ENCODE measurements at regions not wholly inside any gene's neighbourhood (a gene's known extent, or its start where the extent isn't known, plus 50 kb on each side); places are given as distances from the start of the nearest gene placed in this dataset.

DNA sequence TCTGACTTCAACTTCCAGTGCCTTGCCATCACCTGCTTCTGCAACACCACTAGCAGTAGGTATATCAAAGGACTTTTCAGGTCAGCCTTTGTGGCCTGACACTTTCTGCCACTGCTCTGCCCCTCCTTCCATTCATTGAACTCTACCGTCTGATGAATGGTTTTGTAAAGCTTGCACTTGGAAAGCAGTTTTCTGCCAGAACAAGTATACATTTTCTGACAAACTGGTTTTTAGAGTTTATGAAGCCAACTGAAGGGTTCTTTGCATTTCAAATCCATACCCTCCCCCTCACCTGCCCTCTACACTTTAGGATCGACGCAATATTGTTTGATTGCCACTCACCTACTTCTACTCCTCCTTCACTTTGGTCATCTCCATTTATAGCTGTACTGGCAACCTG is 603.1 kb downstream of the HACE1 start:
- no peak overlapping the region for H3K9ac ChIP-seq (ENCODE audit: low read depth in 1 of 2, low read length in 2 of 2)
- no peaks in the 10 kb centered on the region for H3K27me3 ChIP-seq (ENCODE audit: control insufficient read depth in 4 of 4, insufficient read depth in 4 of 4, low read length in 3 of 4)
- 91% methylated on average over 3 of the region's 3 CpGs for WGBS
- no peaks in the 10 kb centered on the region for H3K4me1 ChIP-seq (ENCODE audit: control insufficient read depth in 4 of 4, insufficient read depth in 4 of 4, low read length in 3 of 4)
- no peak overlapping the region for H3K4me3 ChIP-seq (ENCODE audit: low read depth in 1 of 3, low read length in 3 of 3)
- no peaks in the 10 kb centered on the region for H3K9me3 ChIP-seq (ENCODE audit: control insufficient read depth in 4 of 4, low read length in 3 of 4)
- DNase-seq (ENCODE audit: low spot score), result no peak
- H3K27ac ChIP-seq (ENCODE audit: low read depth in 1 of 2, low read length in 2 of 2), result no peak overlapping the region
- TF ChIP-seq, protein P1, sequence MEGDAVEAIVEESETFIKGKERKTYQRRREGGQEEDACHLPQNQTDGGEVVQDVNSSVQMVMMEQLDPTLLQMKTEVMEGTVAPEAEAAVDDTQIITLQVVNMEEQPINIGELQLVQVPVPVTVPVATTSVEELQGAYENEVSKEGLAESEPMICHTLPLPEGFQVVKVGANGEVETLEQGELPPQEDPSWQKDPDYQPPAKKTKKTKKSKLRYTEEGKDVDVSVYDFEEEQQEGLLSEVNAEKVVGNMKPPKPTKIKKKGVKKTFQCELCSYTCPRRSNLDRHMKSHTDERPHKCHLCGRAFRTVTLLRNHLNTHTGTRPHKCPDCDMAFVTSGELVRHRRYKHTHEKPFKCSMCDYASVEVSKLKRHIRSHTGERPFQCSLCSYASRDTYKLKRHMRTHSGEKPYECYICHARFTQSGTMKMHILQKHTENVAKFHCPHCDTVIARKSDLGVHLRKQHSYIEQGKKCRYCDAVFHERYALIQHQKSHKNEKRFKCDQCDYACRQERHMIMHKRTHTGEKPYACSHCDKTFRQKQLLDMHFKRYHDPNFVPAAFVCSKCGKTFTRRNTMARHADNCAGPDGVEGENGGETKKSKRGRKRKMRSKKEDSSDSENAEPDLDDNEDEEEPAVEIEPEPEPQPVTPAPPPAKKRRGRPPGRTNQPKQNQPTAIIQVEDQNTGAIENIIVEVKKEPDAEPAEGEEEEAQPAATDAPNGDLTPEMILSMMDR (IDR thresholded peaks at IDR 0.05; ENCODE audit: low read depth, low read length, missing input control), result no peak
- H3K36me3 ChIP-seq (ENCODE audit: control insufficient read depth in 4 of 4, insufficient read depth in 3 of 4, low read depth in 1 of 4, low read length in 3 of 4), result no peaks in the 10 kb centered on the region

DNA sequence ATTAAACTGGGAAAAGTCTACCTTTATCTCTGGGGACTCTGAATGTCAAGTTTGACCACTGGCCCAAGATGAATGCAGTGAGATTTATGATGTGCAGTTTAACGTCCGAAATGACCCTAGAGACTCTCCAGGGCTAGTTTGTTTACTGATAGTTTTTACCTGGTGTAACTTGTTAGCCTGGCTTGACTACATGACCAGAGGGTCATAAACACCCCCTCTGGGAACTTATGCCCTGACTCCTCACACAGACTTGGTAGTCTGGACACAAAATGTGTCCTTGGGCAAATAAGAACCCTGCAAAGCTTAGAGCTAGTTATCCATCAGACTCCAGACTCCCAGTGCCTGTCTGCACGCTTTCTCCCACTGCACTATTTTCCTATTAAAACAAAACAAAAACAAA is 606.5 kb downstream of the HACE1 start:
- Histone ChIP-seq H3K36me3 (ENCODE audit: control insufficient read depth in 4 of 4, insufficient read depth in 3 of 4, low read depth in 1 of 4, low read length in 3 of 4) (no peaks in the 10 kb centered on the region), H3K4me3 (ENCODE audit: low read depth in 1 of 3, low read length in 3 of 3) (no peak overlapping the region), H3K9ac (ENCODE audit: low read depth in 1 of 2, low read length in 2 of 2) (no peak overlapping the region), H3K27me3 (ENCODE audit: control insufficient read depth in 4 of 4, insufficient read depth in 4 of 4, low read length in 3 of 4) (no peaks in the 10 kb centered on the region), H3K27ac (ENCODE audit: low read depth in 1 of 2, low read length in 2 of 2) (no peak overlapping the region), H3K4me1 (ENCODE audit: control insufficient read depth in 4 of 4, insufficient read depth in 4 of 4, low read length in 3 of 4) (no peaks in the 10 kb centered on the region), H3K9me3 (ENCODE audit: control insufficient read depth in 4 of 4, low read length in 3 of 4) (no peaks in the 10 kb centered on the region)
- 51% methylated on average over 3 of the region's 3 CpGs for WGBS
- no peak for TF ChIP-seq YY1 (IDR thresholded peaks at IDR 0.05)
- TF ChIP-seq HNF4G (IDR thresholded peaks at IDR 0.05), result no peak
- TF ChIP-seq, protein P2, sequence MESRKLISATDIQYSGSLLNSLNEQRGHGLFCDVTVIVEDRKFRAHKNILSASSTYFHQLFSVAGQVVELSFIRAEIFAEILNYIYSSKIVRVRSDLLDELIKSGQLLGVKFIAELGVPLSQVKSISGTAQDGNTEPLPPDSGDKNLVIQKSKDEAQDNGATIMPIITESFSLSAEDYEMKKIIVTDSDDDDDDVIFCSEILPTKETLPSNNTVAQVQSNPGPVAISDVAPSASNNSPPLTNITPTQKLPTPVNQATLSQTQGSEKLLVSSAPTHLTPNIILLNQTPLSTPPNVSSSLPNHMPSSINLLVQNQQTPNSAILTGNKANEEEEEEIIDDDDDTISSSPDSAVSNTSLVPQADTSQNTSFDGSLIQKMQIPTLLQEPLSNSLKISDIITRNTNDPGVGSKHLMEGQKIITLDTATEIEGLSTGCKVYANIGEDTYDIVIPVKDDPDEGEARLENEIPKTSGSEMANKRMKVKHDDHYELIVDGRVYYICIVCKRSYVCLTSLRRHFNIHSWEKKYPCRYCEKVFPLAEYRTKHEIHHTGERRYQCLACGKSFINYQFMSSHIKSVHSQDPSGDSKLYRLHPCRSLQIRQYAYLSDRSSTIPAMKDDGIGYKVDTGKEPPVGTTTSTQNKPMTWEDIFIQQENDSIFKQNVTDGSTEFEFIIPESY (IDR thresholded peaks at IDR 0.05), result no peak
- TF ChIP-seq RXRA (IDR thresholded peaks at IDR 0.05), result no peak
- no peak for TF ChIP-seq JUND (IDR thresholded peaks at IDR 0.05)
- no peak for TF ChIP-seq FOXA1 (IDR thresholded peaks at IDR 0.05)
- TF ChIP-seq FOXA2 (IDR thresholded peaks at IDR 0.05), result no peak
- TF ChIP-seq, protein P1 (IDR thresholded peaks at IDR 0.05; ENCODE audit: low read depth, low read length, missing input control), result no peak
- TF ChIP-seq GABPA (IDR thresholded peaks at IDR 0.05 in 1 of 2, conservative IDR thresholded peaks at IDR 0.05 in 1 of 2), result no peak
- TF ChIP-seq, protein P3, sequence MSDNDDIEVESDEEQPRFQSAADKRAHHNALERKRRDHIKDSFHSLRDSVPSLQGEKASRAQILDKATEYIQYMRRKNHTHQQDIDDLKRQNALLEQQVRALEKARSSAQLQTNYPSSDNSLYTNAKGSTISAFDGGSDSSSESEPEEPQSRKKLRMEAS (IDR thresholded peaks at IDR 0.05), result no peak
- no peak for TF ChIP-seq NR2F2 (IDR thresholded peaks at IDR 0.05)
- TF ChIP-seq SP1 (IDR thresholded peaks at IDR 0.05), result no peak
- TF ChIP-seq, protein P4, sequence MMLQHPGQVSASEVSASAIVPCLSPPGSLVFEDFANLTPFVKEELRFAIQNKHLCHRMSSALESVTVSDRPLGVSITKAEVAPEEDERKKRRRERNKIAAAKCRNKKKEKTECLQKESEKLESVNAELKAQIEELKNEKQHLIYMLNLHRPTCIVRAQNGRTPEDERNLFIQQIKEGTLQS (IDR thresholded peaks at IDR 0.05), result no peak
- TF ChIP-seq TAF1 (conservative IDR thresholded peaks at IDR 0.05), result no peak
- TF ChIP-seq, protein P5, sequence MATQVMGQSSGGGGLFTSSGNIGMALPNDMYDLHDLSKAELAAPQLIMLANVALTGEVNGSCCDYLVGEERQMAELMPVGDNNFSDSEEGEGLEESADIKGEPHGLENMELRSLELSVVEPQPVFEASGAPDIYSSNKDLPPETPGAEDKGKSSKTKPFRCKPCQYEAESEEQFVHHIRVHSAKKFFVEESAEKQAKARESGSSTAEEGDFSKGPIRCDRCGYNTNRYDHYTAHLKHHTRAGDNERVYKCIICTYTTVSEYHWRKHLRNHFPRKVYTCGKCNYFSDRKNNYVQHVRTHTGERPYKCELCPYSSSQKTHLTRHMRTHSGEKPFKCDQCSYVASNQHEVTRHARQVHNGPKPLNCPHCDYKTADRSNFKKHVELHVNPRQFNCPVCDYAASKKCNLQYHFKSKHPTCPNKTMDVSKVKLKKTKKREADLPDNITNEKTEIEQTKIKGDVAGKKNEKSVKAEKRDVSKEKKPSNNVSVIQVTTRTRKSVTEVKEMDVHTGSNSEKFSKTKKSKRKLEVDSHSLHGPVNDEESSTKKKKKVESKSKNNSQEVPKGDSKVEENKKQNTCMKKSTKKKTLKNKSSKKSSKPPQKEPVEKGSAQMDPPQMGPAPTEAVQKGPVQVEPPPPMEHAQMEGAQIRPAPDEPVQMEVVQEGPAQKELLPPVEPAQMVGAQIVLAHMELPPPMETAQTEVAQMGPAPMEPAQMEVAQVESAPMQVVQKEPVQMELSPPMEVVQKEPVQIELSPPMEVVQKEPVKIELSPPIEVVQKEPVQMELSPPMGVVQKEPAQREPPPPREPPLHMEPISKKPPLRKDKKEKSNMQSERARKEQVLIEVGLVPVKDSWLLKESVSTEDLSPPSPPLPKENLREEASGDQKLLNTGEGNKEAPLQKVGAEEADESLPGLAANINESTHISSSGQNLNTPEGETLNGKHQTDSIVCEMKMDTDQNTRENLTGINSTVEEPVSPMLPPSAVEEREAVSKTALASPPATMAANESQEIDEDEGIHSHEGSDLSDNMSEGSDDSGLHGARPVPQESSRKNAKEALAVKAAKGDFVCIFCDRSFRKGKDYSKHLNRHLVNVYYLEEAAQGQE (IDR thresholded peaks at IDR 0.05), result no peak
- TF ChIP-seq EGR1 (IDR thresholded peaks at IDR 0.05; ENCODE audit: low read depth in 2 of 2), result no peak
- TF ChIP-seq HNF4A (conservative IDR thresholded peaks at IDR 0.05), result no peak
- TF ChIP-seq RAD21 (IDR thresholded peaks at IDR 0.05), result no peak
- DNase-seq (ENCODE audit: low spot score), result no peak

All from liver (tissue), 8 donors.